B cell (primary cell): ENCODE measurements at regions not wholly inside any gene's neighbourhood (a gene's known extent, or its start where the extent isn't known, plus 50 kb on each side); places are given as distances from the start of the nearest gene placed in this dataset.

ENCODE experiments used
- ATAC-seq: fragments of 200-7000 bp; cut with Tn5 transposase; one replicate; pipeline ENCODE4 v1.10.0; 2021; ENCODE audit warnings: low read depth, mild to moderate bottlenecking, moderate number of reproducible peaks, moderate library complexity
- CTCF ChIA-PET: fragments of 350-600 bp; sonication (Branson Sonifier 250); formaldehyde crosslinking; loops from one replicate; lab custom pipeline; 2021; ENCODE audit warnings: antibody characterized with exemption, inconsistent platforms; lab: Charles Lee
- POLR2A ChIA-PET: fragments of 350-600 bp; sonication (Branson Sonifier 250); formaldehyde crosslinking; loops from one replicate; lab custom pipeline; 2021; ENCODE audit warnings: antibody characterized with exemption; lab: Charles Lee
- DNase-seq: peaks from one replicate; pipeline ENCODE4 v3.0.0; 2013
- H2AFZ ChIP-seq: 2 replicates; pipeline ENCODE4 v1.6.1; 2012; ENCODE audit warnings: mild to moderate bottlenecking, low read depth, low read length; ENCODE audit not compliant: insufficient read depth, poor library complexity, severe bottlenecking
- H3K27ac ChIP-seq, 2 donors: 1 replicate in 1 of 2; 2 replicates in 1 of 2; pipeline ENCODE4 v1.5.1; 2012 to 2013; ENCODE audit warnings: low read length in 2 of 2, mild to moderate bottlenecking in 2 of 2, moderate library complexity in 1 of 2
- H3K27me3 ChIP-seq, 4 experiments: fragments of 200-600 bp in 1 of 4; sonication (generic) in 1 of 4; replicated peaks in 1 of 4; 1 replicate in 2 of 4; 2 replicates in 2 of 4; pipeline versions ENCODE4 v1.6.1 to v1.7.0; 2013 to 2016; ENCODE audit warnings: low read length in 3 of 4, mild to moderate bottlenecking in 2 of 4, mixed read lengths in 1 of 4, moderate library complexity in 1 of 4; ENCODE audit not compliant: insufficient read depth in 4 of 4, control insufficient read depth in 3 of 4; ENCODE audit errors: control extremely low read depth in 1 of 4
- H3K36me3 ChIP-seq, 2 experiments: replicated peaks in 1 of 2; 1 replicate in 1 of 2; 2 replicates in 1 of 2; pipeline versions ENCODE4 v1.6.1 to v1.7.1; 2013; ENCODE audit warnings: low read length in 1 of 2; ENCODE audit not compliant: insufficient read depth in 2 of 2, control insufficient read depth in 1 of 2; ENCODE audit errors: control extremely low read depth in 1 of 2, extremely low read depth in 1 of 2
- H3K4me1 ChIP-seq, 2 donors: fragments of 200-600 bp in 1 of 2; sonication (generic) in 1 of 2; 1 replicate in 1 of 2; 2 replicates in 1 of 2; pipeline versions ENCODE4 v1.5.1 to v1.6.1; 2013 to 2017; ENCODE audit warnings: low read length in 2 of 2; ENCODE audit not compliant: control insufficient read depth in 2 of 2, insufficient read depth in 2 of 2
- H3K4me2 ChIP-seq: replicated peaks from 2 replicates; pipeline ENCODE3; 2012; ENCODE audit warnings: mild to moderate bottlenecking, low read depth, low read length; ENCODE audit not compliant: poor library complexity, severe bottlenecking
- H3K4me3 ChIP-seq, 5 experiments: fragments of 200-600 bp in 1 of 5; sonication (generic) in 1 of 5; 1 replicate in 3 of 5; 2 replicates in 2 of 5; pipeline versions ENCODE4 v1.5.1 to v1.7.0; 2011 to 2016; ENCODE audit warnings: low read length in 4 of 5, mild to moderate bottlenecking in 4 of 5, low read depth in 2 of 5, control low read depth in 1 of 5, moderate library complexity in 1 of 5; ENCODE audit not compliant: insufficient read depth in 1 of 5; ENCODE audit errors: control extremely low read depth in 1 of 5, extremely low read depth in 1 of 5
- H3K79me2 ChIP-seq: fragments of 200-600 bp; sonication (generic); one replicate; pipeline ENCODE4 v1.6.0; 2016; ENCODE audit warnings: low read length; ENCODE audit not compliant: control insufficient read depth, insufficient read depth
- H3K9ac ChIP-seq: fragments of 200-600 bp; sonication (generic); 2 replicates; pipeline ENCODE4 v1.6.1; 2017; ENCODE audit warnings: mild to moderate bottlenecking, low read length, moderate library complexity
- H3K9me3 ChIP-seq, 3 donors: one replicate each; pipeline versions ENCODE4 v1.6.1 to v1.7.1; 2013; ENCODE audit warnings: low read length in 2 of 3; ENCODE audit not compliant: control insufficient read depth in 2 of 3, insufficient read depth in 1 of 3; ENCODE audit errors: control extremely low read depth in 1 of 3
- H4K20me1 ChIP-seq: 2 replicates; pipeline ENCODE4 v1.6.0; 2012; ENCODE audit warnings: mild to moderate bottlenecking, low read length; ENCODE audit not compliant: insufficient read depth, control insufficient read depth, poor library complexity, severe bottlenecking
- H3K27ac Mint-ChIP-seq: one replicate; pipeline ENCODE4 v1.8.0; 2021; ENCODE audit warnings: mixed read lengths
- H3K27me3 Mint-ChIP-seq: one replicate; pipeline ENCODE4 v1.8.0; 2021; ENCODE audit warnings: mixed read lengths
- H3K4me1 Mint-ChIP-seq: one replicate; pipeline ENCODE4 v1.8.0; 2021; ENCODE audit warnings: mixed read lengths
- H3K4me3 Mint-ChIP-seq: one replicate; pipeline ENCODE4 v1.8.0; 2021; ENCODE audit warnings: mixed read lengths
- H3K9me3 Mint-ChIP-seq: one replicate; pipeline ENCODE4 v1.8.0; 2022; ENCODE audit warnings: mixed read lengths; ENCODE audit not compliant: insufficient read depth
- EZH2 ChIP-seq: IDR thresholded peaks from 2 replicates; pipeline ENCODE4 v1.6.1; 2012; ENCODE audit warnings: borderline replicate concordance, low read depth, mild to moderate bottlenecking, moderate library complexity, low read length; ENCODE audit not compliant: insufficient read depth, poor library complexity, severe bottlenecking
- WGBS: methylation state at CpG from one replicate; pipeline ENCODE4 v1.1.5; 2013; ENCODE audit warnings: missing lambda C conversion rate; ENCODE audit not compliant: insufficient coverage; 5-methylcytosine and 5-hydroxymethylcytosine counted together
- intact Hi-C: fragments of 100-400 bp; cut with micrococcal nuclease; formaldehyde crosslinking; loops from one replicate; pipeline ENCODE4 v1.10.0; 2022
- TF ChIP-seq, protein P1 (sequence below): fragments of 200-600 bp; IDR thresholded peaks from one replicate; pipeline ENCODE4 v1.8.0; 2022; ENCODE audit warnings: antibody characterized with exemption, mild to moderate bottlenecking

DNA sequence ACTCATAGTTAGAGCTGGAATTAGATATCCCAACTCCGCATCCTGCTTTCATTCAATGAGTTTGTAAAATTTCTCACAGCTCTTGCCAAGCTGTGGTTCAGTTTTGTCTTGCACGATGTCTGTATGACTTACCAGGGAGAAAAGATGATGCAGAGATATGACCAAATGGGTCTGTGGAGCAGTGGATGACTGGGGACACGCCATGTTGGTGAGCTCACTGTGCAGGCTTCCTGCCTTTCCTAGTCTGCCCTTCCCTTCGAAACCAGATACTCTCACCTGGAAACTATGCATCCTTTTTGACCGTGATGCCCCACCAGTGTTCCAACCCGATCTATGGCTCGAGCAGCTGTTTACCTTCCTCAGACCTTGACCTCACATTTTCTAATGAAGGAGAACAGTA is 262.7 kb upstream of the BMP2 start:
- no peak overlapping the region for H3K4me2 ChIP-seq
- Mint-ChIP-seq H3K9me3 (peaks cover 7% of the 10 kb centered on the region), H3K4me3 (no peak overlapping the region), H3K27me3 (no peaks in the 10 kb centered on the region), H3K4me1 (no peaks in the 10 kb centered on the region), H3K27ac (no peak overlapping the region)
- ChIA-PET POLR2A (no interaction called here), CTCF (no interaction called here)
- H3K4me1 ChIP-seq, result no peaks in the 10 kb centered on the region
- no peaks in the 10 kb centered on the region for H3K36me3 ChIP-seq
- no peaks in the 10 kb centered on the region for H3K79me2 ChIP-seq
- no peaks in the 10 kb centered on the region for H3K27me3 ChIP-seq
- no peak overlapping the region for H3K9ac ChIP-seq
- H2AFZ ChIP-seq, result no peak overlapping the region
- no peaks in the 10 kb centered on the region for H3K9me3 ChIP-seq
- H3K4me3 ChIP-seq, result no peak overlapping the region
- no peaks in the 10 kb centered on the region for H4K20me1 ChIP-seq
- intact Hi-C loops, result no loop called here
- ATAC-seq, result no peak
- no peak overlapping the region for H3K27ac ChIP-seq
- no peak for TF ChIP-seq EZH2
- TF ChIP-seq, protein P1, sequence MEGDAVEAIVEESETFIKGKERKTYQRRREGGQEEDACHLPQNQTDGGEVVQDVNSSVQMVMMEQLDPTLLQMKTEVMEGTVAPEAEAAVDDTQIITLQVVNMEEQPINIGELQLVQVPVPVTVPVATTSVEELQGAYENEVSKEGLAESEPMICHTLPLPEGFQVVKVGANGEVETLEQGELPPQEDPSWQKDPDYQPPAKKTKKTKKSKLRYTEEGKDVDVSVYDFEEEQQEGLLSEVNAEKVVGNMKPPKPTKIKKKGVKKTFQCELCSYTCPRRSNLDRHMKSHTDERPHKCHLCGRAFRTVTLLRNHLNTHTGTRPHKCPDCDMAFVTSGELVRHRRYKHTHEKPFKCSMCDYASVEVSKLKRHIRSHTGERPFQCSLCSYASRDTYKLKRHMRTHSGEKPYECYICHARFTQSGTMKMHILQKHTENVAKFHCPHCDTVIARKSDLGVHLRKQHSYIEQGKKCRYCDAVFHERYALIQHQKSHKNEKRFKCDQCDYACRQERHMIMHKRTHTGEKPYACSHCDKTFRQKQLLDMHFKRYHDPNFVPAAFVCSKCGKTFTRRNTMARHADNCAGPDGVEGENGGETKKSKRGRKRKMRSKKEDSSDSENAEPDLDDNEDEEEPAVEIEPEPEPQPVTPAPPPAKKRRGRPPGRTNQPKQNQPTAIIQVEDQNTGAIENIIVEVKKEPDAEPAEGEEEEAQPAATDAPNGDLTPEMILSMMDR, result no peak
- 81% methylated on average over 3 of the region's 7 CpGs for WGBS
- no peak for DNase-seq

DNA sequence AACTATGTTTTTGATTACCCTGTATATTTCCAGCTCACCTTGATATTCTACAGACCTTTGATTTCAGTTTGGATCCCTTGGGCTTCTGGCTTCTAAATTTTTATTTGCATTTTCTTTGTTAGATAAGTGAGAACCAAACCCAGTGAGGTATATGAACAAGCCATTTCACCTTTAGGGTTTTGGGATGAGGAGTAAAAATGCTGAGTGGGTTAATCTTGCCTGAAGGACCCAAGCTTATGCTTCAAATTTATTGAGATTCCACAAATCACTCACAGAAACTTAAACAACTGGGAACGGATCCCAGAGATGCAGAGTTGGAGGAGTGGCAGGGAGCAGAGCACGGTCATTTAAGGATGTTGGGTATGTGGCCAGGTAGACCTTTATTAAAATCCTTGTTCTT is 263.3 kb upstream of the BMP2 start:
- no peak for ATAC-seq
- intact Hi-C loops, result no loop called here
- H3K27me3 Mint-ChIP-seq, result no peaks in the 10 kb centered on the region

More for the DNA sequence above, 263.3 kb upstream of the BMP2 start:
- Histone ChIP-seq H3K9me3 (no peaks in the 10 kb centered on the region), H4K20me1 (no peaks in the 10 kb centered on the region), H2AFZ (no peak overlapping the region), H3K4me2 (no peak overlapping the region), H3K27ac (no peak overlapping the region), H3K9ac (no peak overlapping the region), H3K4me3 (no peak overlapping the region), H3K4me1 (no peaks in the 10 kb centered on the region), H3K36me3 (no peaks in the 10 kb centered on the region), H3K79me2 (no peaks in the 10 kb centered on the region), H3K27me3 (no peaks in the 10 kb centered on the region)
- Mint-ChIP-seq H3K9me3 (peaks cover 4% of the 10 kb centered on the region), H3K27ac (no peak overlapping the region), H3K4me1 (no peaks in the 10 kb centered on the region), H3K4me3 (no peak overlapping the region)
- no peak for DNase-seq
- POLR2A ChIA-PET, result no interaction called here
- CTCF ChIA-PET, result no interaction called here
- TF ChIP-seq EZH2, result no peak
- TF ChIP-seq, protein P1, result no peak
- no CpG with 5 or more reads among the region's 2 CpGs for WGBS
